Keratinocyte (primary cell): ENCODE measurements at regions not wholly inside any gene's neighbourhood (a gene's known extent, or its start where the extent isn't known, plus 50 kb on each side); places are given as distances from the start of the nearest gene placed in this dataset.

Experiments used
- DNase-seq: peaks from one replicate; pipeline ENCODE4 v3.0.0-alpha.2; 2011; ENCODE audit warnings: low read depth, missing footprints, low spot score
- FAIRE-seq: peaks from 2 replicates; lab custom pipeline; 2011; peaks lifted over from hg19 to GRCh38; lab: Jason Lieb, UNC
- H2AFZ ChIP-seq: 2 replicates; pipeline ENCODE4 v1.6.0; 2012; ENCODE audit warnings: low read length, control low read depth, inconsistent platforms; ENCODE audit not compliant: control insufficient read depth
- H3K27ac ChIP-seq: 2 replicates; pipeline ENCODE4 v1.5.1; 2011; ENCODE audit warnings: low read length; ENCODE audit not compliant: control insufficient read depth, insufficient read depth
- H3K27me3 ChIP-seq: 3 replicates; pipeline ENCODE4 v1.6.0; 2011; ENCODE audit warnings: low read length; ENCODE audit not compliant: control insufficient read depth, insufficient read depth; ENCODE audit errors: extremely low read depth
- H3K36me3 ChIP-seq, 2 experiments: 2 replicates in 1 of 2; 3 replicates in 1 of 2; pipeline ENCODE4 v1.5.1; 2011; ENCODE audit warnings: low read length in 2 of 2, mild to moderate bottlenecking in 1 of 2; ENCODE audit not compliant: control insufficient read depth in 2 of 2, insufficient read depth in 2 of 2; ENCODE audit errors: extremely low read depth in 1 of 2
- H3K4me1 ChIP-seq: 3 replicates; pipeline ENCODE4 v1.5.1; 2011; ENCODE audit warnings: low read length; ENCODE audit not compliant: control insufficient read depth, insufficient read depth; ENCODE audit errors: extremely low read depth
- H3K4me2 ChIP-seq: 3 replicates; pipeline ENCODE4 v1.6.0; 2011; ENCODE audit warnings: low read depth, low read length; ENCODE audit not compliant: control insufficient read depth, insufficient read depth; ENCODE audit errors: extremely low read depth
- H3K4me3 ChIP-seq, 3 experiments: fragments of 200-600 bp in 1 of 3; sonication (generic) in 1 of 3; 2 replicates in 2 of 3; 3 replicates in 1 of 3; pipeline ENCODE4 v1.5.1; 2011 to 2016; ENCODE audit warnings: low read length in 3 of 3, mild to moderate bottlenecking in 3 of 3, control low read depth in 2 of 3, inconsistent platforms in 1 of 3, low read depth in 1 of 3, mixed read lengths in 1 of 3, mixed run types in 1 of 3, moderate library complexity in 1 of 3; ENCODE audit not compliant: control insufficient read depth in 2 of 3, insufficient read depth in 2 of 3; ENCODE audit errors: extremely low read depth in 1 of 3
- H3K79me2 ChIP-seq: 2 replicates; pipeline ENCODE4 v1.6.0; 2012; ENCODE audit warnings: low read length; ENCODE audit not compliant: control insufficient read depth, insufficient read depth
- H3K9ac ChIP-seq: 3 replicates; pipeline ENCODE4 v1.6.0; 2011; ENCODE audit warnings: low read length; ENCODE audit not compliant: control insufficient read depth, insufficient read depth; ENCODE audit errors: extremely low read depth
- H3K9me1 ChIP-seq: 3 replicates; pipeline ENCODE4 v1.6.0; 2011; ENCODE audit warnings: low read length; ENCODE audit not compliant: control insufficient read depth, insufficient read depth; ENCODE audit errors: extremely low read depth
- H3K9me3 ChIP-seq: 2 replicates; pipeline ENCODE4 v1.5.1; 2012; ENCODE audit warnings: low read depth, low read length; ENCODE audit not compliant: control insufficient read depth
- H4K20me1 ChIP-seq: 3 replicates; pipeline ENCODE4 v1.6.0; 2011; ENCODE audit warnings: low read length; ENCODE audit not compliant: control insufficient read depth, insufficient read depth; ENCODE audit errors: extremely low read depth
- EZH2 ChIP-seq: IDR thresholded peaks from one replicate; pipeline ENCODE4 v1.6.1; 2012; ENCODE audit warnings: inconsistent platforms, mild to moderate bottlenecking, low read length, moderate library complexity
- dilution Hi-C: fragments of 300-500 bp; cut with MboI; formaldehyde crosslinking; loops from one replicate; pipeline ENCODE4 v1.7.0; 2020; ENCODE audit warnings: low sequenced_read_pairs; ENCODE audit not compliant: extremely low pct_ligation_motif_present
- TF ChIP-seq, protein P1 (sequence below), 3 experiments: IDR thresholded peaks in 1 of 3; conservative IDR thresholded peaks in 1 of 3; optimal IDR thresholded peaks in 1 of 3; 2 replicates in 2 of 3; 3 replicates in 1 of 3; pipeline versions ENCODE3 to v1.5.1; 2011; ENCODE audit warnings: low read length in 3 of 3, mild to moderate bottlenecking in 3 of 3, moderate library complexity in 2 of 3, control low read depth in 1 of 3, inconsistent platforms in 1 of 3; ENCODE audit not compliant: insufficient read depth in 2 of 3; ENCODE audit errors: extremely low read depth in 1 of 3

DNA sequence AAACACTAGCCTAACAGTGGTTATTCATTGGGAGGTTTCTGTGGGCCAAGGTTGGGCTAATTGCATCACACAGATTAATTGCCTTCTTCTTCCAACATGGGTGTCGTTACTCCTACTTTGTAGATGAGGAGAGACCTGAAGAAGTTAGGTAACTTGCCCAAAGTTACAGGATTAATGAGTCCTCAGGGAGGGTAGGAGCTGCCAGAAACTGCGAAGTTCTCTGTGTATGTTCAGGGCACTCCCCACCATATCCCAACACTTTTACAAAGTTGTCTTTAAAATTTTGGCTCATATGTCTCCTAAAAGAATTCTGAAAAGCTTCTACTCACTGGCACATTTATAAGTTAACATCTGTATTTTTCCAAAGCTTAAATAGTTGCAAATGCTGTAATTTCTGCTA lies 323.5 kb upstream of the HSF2 start:
- dilution Hi-C loops, result no loop called here
- H2AFZ ChIP-seq, result no peak overlapping the region
- H3K9ac ChIP-seq, result no peak overlapping the region
- no peaks in the 10 kb centered on the region for H3K9me1 ChIP-seq
- H3K4me2 ChIP-seq, result no peak overlapping the region
- no peaks in the 10 kb centered on the region for H3K9me3 ChIP-seq
- no peaks in the 10 kb centered on the region for H4K20me1 ChIP-seq
- H3K36me3 ChIP-seq, result no peaks in the 10 kb centered on the region
- H3K79me2 ChIP-seq, result no peaks in the 10 kb centered on the region
- H3K4me1 ChIP-seq, result no peaks in the 10 kb centered on the region
- no peak overlapping the region for H3K27ac ChIP-seq
- H3K27me3 ChIP-seq, result no peaks in the 10 kb centered on the region
- TF ChIP-seq, protein P1, sequence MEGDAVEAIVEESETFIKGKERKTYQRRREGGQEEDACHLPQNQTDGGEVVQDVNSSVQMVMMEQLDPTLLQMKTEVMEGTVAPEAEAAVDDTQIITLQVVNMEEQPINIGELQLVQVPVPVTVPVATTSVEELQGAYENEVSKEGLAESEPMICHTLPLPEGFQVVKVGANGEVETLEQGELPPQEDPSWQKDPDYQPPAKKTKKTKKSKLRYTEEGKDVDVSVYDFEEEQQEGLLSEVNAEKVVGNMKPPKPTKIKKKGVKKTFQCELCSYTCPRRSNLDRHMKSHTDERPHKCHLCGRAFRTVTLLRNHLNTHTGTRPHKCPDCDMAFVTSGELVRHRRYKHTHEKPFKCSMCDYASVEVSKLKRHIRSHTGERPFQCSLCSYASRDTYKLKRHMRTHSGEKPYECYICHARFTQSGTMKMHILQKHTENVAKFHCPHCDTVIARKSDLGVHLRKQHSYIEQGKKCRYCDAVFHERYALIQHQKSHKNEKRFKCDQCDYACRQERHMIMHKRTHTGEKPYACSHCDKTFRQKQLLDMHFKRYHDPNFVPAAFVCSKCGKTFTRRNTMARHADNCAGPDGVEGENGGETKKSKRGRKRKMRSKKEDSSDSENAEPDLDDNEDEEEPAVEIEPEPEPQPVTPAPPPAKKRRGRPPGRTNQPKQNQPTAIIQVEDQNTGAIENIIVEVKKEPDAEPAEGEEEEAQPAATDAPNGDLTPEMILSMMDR (optimal IDR thresholded peaks at IDR 0.05 in 1 of 3, IDR thresholded peaks at IDR 0.05 in 1 of 3, conservative IDR thresholded peaks at IDR 0.05 in 1 of 3; ENCODE audit: extremely low read depth in 1 of 3, insufficient read depth in 2 of 3, low read length in 3 of 3), result no peak
- no peak for TF ChIP-seq EZH2
- H3K4me3 ChIP-seq, result no peak overlapping the region
- DNase-seq (no peak), FAIRE-seq (no peak)

DNA sequence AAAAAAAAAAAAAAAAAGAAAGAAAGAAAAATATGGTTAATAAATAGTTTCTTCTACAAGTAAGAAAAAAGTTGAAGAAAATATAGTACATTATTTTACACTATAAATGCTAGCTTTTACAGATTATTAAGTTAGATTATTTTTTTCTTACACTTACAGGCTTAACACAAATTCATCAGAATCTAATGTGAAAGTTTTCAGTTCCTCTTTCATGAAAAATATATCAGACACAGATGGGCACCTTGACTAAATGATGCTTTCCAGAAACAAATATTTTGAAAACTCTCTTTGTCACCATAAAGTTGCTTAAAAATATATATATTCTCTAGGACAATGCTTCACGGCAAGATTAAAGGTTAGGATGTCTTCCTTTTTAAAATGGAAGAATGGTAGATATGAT lies 321.8 kb upstream of the HSF2 start:
- no peak for FAIRE-seq
- dilution Hi-C loops, result no loop called here

More for the DNA sequence above, 321.8 kb upstream of the HSF2 start:
- Histone ChIP-seq H3K9ac (no peak overlapping the region), H3K27ac (no peak overlapping the region), H2AFZ (no peak overlapping the region), H3K27me3 (no peaks in the 10 kb centered on the region), H4K20me1 (no peaks in the 10 kb centered on the region), H3K4me1 (no peaks in the 10 kb centered on the region), H3K36me3 (no peaks in the 10 kb centered on the region), H3K4me2 (no peak overlapping the region), H3K9me1 (no peaks in the 10 kb centered on the region), H3K4me3 (no peak overlapping the region), H3K79me2 (no peaks in the 10 kb centered on the region), H3K9me3 (no peaks in the 10 kb centered on the region)
- no peak for TF ChIP-seq EZH2
- TF ChIP-seq, protein P1 (optimal IDR thresholded peaks at IDR 0.05 in 1 of 3, IDR thresholded peaks at IDR 0.05 in 1 of 3, conservative IDR thresholded peaks at IDR 0.05 in 1 of 3; ENCODE audit: extremely low read depth in 1 of 3, insufficient read depth in 2 of 3, low read length in 3 of 3), result no peak
- no peak for DNase-seq
